ENCODE measurements at regions not wholly inside any gene's neighbourhood (a gene's known extent, or its start where the extent isn't known, plus 50 kb on each side); places are given as distances from the start of the nearest gene placed in this dataset.

DNA sequence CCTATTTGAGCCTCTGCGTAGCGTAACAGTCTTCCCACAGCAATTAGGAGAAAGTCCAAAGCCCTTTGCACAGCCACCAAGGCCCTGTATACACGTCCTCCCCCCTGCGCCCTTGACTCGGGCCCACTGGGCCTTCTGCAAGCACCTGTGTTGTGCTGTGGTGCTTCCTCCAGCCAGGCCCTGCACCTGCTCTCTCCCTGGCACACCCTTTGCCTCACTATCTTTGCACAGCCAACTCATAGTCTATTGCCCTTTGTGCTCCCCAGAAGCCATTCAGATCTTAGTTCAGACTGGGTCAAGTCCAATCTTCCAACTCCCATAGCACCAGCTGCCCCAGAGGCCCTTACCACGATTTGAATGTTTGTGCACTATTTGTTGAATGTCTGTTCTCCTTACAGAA is 271.6 kb upstream of the MGAT5 start:
- TF ChIP-seq, protein P1, sequence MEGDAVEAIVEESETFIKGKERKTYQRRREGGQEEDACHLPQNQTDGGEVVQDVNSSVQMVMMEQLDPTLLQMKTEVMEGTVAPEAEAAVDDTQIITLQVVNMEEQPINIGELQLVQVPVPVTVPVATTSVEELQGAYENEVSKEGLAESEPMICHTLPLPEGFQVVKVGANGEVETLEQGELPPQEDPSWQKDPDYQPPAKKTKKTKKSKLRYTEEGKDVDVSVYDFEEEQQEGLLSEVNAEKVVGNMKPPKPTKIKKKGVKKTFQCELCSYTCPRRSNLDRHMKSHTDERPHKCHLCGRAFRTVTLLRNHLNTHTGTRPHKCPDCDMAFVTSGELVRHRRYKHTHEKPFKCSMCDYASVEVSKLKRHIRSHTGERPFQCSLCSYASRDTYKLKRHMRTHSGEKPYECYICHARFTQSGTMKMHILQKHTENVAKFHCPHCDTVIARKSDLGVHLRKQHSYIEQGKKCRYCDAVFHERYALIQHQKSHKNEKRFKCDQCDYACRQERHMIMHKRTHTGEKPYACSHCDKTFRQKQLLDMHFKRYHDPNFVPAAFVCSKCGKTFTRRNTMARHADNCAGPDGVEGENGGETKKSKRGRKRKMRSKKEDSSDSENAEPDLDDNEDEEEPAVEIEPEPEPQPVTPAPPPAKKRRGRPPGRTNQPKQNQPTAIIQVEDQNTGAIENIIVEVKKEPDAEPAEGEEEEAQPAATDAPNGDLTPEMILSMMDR (IDR thresholded peaks at IDR 0.05) = no peak
- TF ChIP-seq POLR2A (IDR thresholded peaks at IDR 0.05) = no peak
